ENCODE measurements at regions not wholly inside any gene's neighbourhood (a gene's known extent, or its start where the extent isn't known, plus 50 kb on each side); places are given as distances from the start of the nearest gene placed in this dataset.

DNA sequence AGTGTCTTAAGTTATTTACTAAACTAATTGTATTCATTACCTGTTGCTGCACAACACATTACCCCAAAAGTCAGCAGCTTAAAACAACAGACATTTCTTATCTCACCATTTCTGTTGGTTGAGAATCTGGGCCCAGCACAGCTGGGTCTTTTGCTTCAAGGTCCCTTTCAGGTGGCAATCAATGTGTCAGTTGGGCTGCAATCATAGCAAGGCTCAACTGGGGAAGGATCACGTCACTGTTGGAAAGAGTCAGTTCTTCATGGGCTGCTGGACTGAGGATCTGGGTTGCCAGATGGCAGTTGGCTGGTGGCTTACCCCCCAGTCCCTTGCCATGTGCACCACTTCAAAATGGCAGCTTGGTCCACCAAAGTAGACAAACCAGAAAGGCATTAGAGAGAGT, 261.2 kb downstream of the SUCLG1 start:
- TF ChIP-seq POLR2A (IDR thresholded peaks at IDR 0.05; ENCODE audit: low read length) (no peak), GATA1 (IDR thresholded peaks at IDR 0.05; ENCODE audit: low read depth, low read length) (no peak)
